Trophoblast cell (in vitro differentiated cells and primary cell): ENCODE measurements at regions not wholly inside any gene's neighbourhood (a gene's known extent, or its start where the extent isn't known, plus 50 kb on each side); places are given as distances from the start of the nearest gene placed in this dataset.

ENCODE experiments used
- DNase-seq, 2 donors: peaks; one replicate each; pipeline ENCODE4 v3.0.0-alpha.2; 2016
- H2AFZ ChIP-seq: 2 replicates; pipeline ENCODE4 v1.6.1; 2013; ENCODE audit warnings: low read length, moderate library complexity, mild to moderate bottlenecking; ENCODE audit not compliant: insufficient read depth, poor library complexity
- H2AK5ac ChIP-seq: 2 replicates; pipeline ENCODE4 v1.6.1; 2013; ENCODE audit warnings: mild to moderate bottlenecking, low read length
- H2BK120ac ChIP-seq: 2 replicates; pipeline ENCODE4 v1.6.1; 2013; ENCODE audit warnings: low read length, mild to moderate bottlenecking, moderate library complexity; ENCODE audit not compliant: insufficient read depth, poor library complexity
- H2BK12ac ChIP-seq: 2 replicates; pipeline ENCODE4 v1.6.1; 2013; ENCODE audit warnings: mild to moderate bottlenecking, low read length, moderate library complexity
- H2BK5ac ChIP-seq: 2 replicates; pipeline ENCODE4 v1.6.1; 2013; ENCODE audit warnings: low read length, low read depth, moderate library complexity, mild to moderate bottlenecking; ENCODE audit not compliant: poor library complexity
- H3K14ac ChIP-seq: 2 replicates; pipeline ENCODE4 v1.6.1; 2013; ENCODE audit warnings: mild to moderate bottlenecking, low read length
- H3K18ac ChIP-seq: 2 replicates; pipeline ENCODE4 v1.6.1; 2013; ENCODE audit warnings: mild to moderate bottlenecking, low read length
- H3K23ac ChIP-seq: 2 replicates; pipeline ENCODE4 v1.6.1; 2013; ENCODE audit warnings: low read length
- H3K27ac ChIP-seq: 2 replicates; pipeline ENCODE4 v1.5.1; 2013; ENCODE audit warnings: low read depth, mild to moderate bottlenecking, inconsistent platforms, low read length, moderate library complexity
- H3K27me3 ChIP-seq: 2 replicates; pipeline ENCODE4 v1.6.1; 2013; ENCODE audit warnings: inconsistent platforms, mild to moderate bottlenecking, low read length, moderate library complexity; ENCODE audit not compliant: insufficient read depth
- H3K36me3 ChIP-seq, 2 experiments: 1 replicate in 1 of 2; 2 replicates in 1 of 2; pipeline ENCODE4 v1.6.1; 2013; ENCODE audit warnings: low read length in 2 of 2, mild to moderate bottlenecking in 2 of 2, moderate library complexity in 1 of 2; ENCODE audit not compliant: insufficient read depth in 2 of 2, control insufficient read depth in 1 of 2
- H3K4ac ChIP-seq: 2 replicates; pipeline ENCODE4 v1.6.1; 2013; ENCODE audit warnings: low read depth, mild to moderate bottlenecking, low read length, moderate library complexity
- H3K4me1 ChIP-seq, 2 experiments: 1 replicate in 1 of 2; 2 replicates in 1 of 2; pipeline ENCODE4 v1.6.1; 2013; ENCODE audit warnings: low read length in 2 of 2, mild to moderate bottlenecking in 2 of 2, moderate library complexity in 1 of 2; ENCODE audit not compliant: insufficient read depth in 2 of 2, control insufficient read depth in 1 of 2
- H3K4me2 ChIP-seq: 2 replicates; pipeline ENCODE4 v1.6.1; 2013; ENCODE audit warnings: inconsistent platforms, mild to moderate bottlenecking, low read length, moderate library complexity
- H3K4me3 ChIP-seq: 2 replicates; pipeline ENCODE4 v1.5.1; 2013; ENCODE audit warnings: mild to moderate bottlenecking, low read depth, low read length, inconsistent platforms
- H3K79me1 ChIP-seq: one replicate; pipeline ENCODE4 v1.6.1; 2013; ENCODE audit warnings: low read length
- H3K79me2 ChIP-seq: 2 replicates; pipeline ENCODE4 v1.6.1; 2013; ENCODE audit warnings: low read length, mild to moderate bottlenecking; ENCODE audit not compliant: control insufficient read depth, insufficient read depth, poor library complexity
- H3K9ac ChIP-seq: 2 replicates; pipeline ENCODE4 v1.6.1; 2013; ENCODE audit warnings: mild to moderate bottlenecking, low read length
- H3K9me3 ChIP-seq: 2 replicates; pipeline ENCODE4 v1.6.1; 2013; ENCODE audit warnings: low read depth, mild to moderate bottlenecking, control low read depth, inconsistent platforms, low read length; ENCODE audit not compliant: insufficient read depth
- H4K12ac ChIP-seq: 2 replicates; pipeline ENCODE4 v1.6.1; 2013; ENCODE audit warnings: low read depth, mild to moderate bottlenecking, low read length, moderate library complexity
- H4K8ac ChIP-seq: 2 replicates; pipeline ENCODE4 v1.6.1; 2013; ENCODE audit warnings: low read depth, mild to moderate bottlenecking, low read length, moderate library complexity
- H4K91ac ChIP-seq: one replicate; pipeline ENCODE4 v1.6.1; 2013; ENCODE audit warnings: low read depth, mild to moderate bottlenecking, low read length, moderate library complexity
- WGBS: extraction: QIAGEN DNeasy Blood & Tissue Kit; methylation state at CpG from one replicate; pipeline ENCODE4 v1.1.7; 2013; ENCODE audit warnings: missing lambda C conversion rate; ENCODE audit not compliant: insufficient read length, insufficient coverage; ENCODE audit errors: extremely low coverage; 5-methylcytosine and 5-hydroxymethylcytosine counted together

DNA sequence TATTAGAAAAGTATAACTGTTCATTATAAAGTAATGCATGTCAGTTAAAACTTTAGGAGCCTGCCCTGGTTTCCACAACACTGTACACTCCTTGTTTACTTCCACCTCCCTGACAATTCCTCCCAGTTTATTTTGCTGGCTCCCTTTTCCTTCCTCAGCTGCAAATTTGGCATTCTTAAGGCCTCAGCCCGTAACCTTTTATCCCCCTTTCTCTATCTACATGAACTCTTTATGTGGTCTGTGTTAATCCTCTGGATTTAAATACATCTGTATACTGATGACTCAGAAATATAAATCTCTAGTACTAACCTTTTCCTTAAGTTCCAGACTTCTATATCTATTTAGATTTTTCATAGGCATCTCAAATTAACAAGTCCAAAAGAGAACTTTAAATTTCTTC is 143.6 kb downstream of the OTOL1 start:
- H3K4me3 ChIP-seq: no peak overlapping the region
- no peak overlapping the region for H4K12ac ChIP-seq
- no peak overlapping the region for H3K27ac ChIP-seq
- H3K79me1 ChIP-seq: no peaks in the 10 kb centered on the region
- H2BK120ac ChIP-seq: no peak overlapping the region
- no peak overlapping the region for H3K4ac ChIP-seq
- peaks cover 2% of the 10 kb centered on the region in 2 experiments for H3K4me1 ChIP-seq
- H2AFZ ChIP-seq: no peak overlapping the region
- no peak overlapping the region for H3K23ac ChIP-seq
- H3K9ac ChIP-seq: no peak overlapping the region
- H3K4me2 ChIP-seq: no peak overlapping the region
- no CpG with 5 or more reads among the region's 1 CpG for WGBS
- H3K18ac ChIP-seq: no peak overlapping the region
- H3K79me2 ChIP-seq: no peaks in the 10 kb centered on the region
- H2BK5ac ChIP-seq: no peak overlapping the region
- H3K27me3 ChIP-seq: no peaks in the 10 kb centered on the region
- no peak overlapping the region for H4K8ac ChIP-seq
- H3K9me3 ChIP-seq: no peaks in the 10 kb centered on the region
- DNase-seq: no peak
- H4K91ac ChIP-seq: no peak overlapping the region
- H3K14ac ChIP-seq: no peak overlapping the region
- H3K36me3 ChIP-seq: no peaks in the 10 kb centered on the region
- H2AK5ac ChIP-seq: no peak overlapping the region
- no peak overlapping the region for H2BK12ac ChIP-seq

DNA sequence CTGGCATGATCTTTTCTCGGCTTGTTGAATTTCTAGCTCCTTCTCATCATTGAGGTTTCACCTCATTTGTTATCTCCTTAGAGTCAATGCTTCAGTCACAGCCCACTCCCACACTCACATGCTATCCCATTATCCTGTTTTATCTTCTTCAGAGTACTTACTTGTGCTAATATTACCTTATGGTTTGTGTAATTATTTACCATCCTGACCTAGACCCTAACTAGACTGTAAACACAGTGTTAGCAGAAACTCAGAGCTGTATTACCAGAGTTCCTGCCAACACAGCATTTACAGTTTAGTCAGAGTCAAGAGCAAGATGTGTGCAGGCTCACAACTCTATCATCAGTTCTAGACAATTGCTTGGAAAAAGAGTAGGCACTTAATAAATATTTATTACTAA is 144.7 kb downstream of the OTOL1 start:
- Histone ChIP-seq H3K9ac (no peak overlapping the region), H4K8ac (no peak overlapping the region), H3K36me3 (no peaks in the 10 kb centered on the region), H3K27me3 (no peaks in the 10 kb centered on the region), H3K4me3 (no peak overlapping the region), H2AK5ac (no peak overlapping the region), H3K27ac (no peak overlapping the region), H3K4me2 (no peak overlapping the region), H3K9me3 (no peaks in the 10 kb centered on the region), H2BK12ac (no peak overlapping the region), H3K23ac (no peak overlapping the region), H3K14ac (no peak overlapping the region), H3K79me2 (no peaks in the 10 kb centered on the region), H4K12ac (no peak overlapping the region), H3K4me1 (peaks cover 2% of the 10 kb centered on the region in 2 experiments), H3K18ac (no peak overlapping the region), H2BK5ac (no peak overlapping the region), H4K91ac (no peak overlapping the region), H2AFZ (no peak overlapping the region), H3K79me1 (no peaks in the 10 kb centered on the region), H3K4ac (no peak overlapping the region), H2BK120ac (no peak overlapping the region)
- no peak for DNase-seq
- WGBS: no CpG with 5 or more reads among the region's 1 CpG

DNA sequence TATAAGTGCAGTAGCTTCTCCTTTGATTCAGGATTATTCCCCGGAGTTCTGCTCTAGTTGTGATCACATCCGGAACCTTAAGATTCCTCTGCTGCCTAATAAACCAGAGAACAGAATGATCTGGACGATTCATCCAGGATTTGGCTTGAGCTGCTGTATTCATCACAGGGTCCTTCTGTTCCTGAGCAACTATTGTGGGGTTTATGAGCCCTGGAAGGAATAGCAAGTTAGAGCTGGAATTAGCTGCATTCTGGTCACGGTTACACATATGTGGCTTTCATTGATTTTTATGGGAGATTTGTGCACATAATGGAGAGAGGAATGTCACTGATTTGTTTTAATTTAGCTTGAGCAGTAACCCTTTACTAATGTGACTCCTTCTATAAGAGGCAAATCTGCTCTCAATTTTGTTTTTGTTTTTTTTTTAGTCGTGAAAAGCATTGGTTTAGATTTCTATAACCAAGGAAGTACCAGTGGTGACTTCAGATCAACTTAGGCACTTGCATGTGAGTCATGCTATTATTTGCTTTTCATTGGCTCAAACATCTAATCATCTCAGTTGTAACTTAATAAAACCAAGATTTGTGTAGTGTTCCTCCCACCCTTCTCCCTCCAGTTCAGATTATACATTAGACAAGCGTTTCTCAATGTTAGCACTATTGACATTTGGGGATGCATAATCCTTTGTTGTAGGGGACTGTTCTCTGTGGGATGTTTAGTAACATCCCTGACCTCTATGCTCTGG is 148.5 kb downstream of the OTOL1 start:
- H2BK120ac ChIP-seq: no peak overlapping the region
- no peaks in the 10 kb centered on the region for H3K79me1 ChIP-seq
- no peak overlapping the region for H3K23ac ChIP-seq
- no CpG with 5 or more reads among the region's 6 CpGs for WGBS
- no peaks in the 10 kb centered on the region for H3K9me3 ChIP-seq
- H2BK12ac ChIP-seq: no peak overlapping the region
- H3K4me3 ChIP-seq: no peak overlapping the region
- peaks cover 0 to 1% of the 10 kb centered on the region in 2 experiments for H3K4me1 ChIP-seq
- H2BK5ac ChIP-seq: no peak overlapping the region
- H2AFZ ChIP-seq: no peak overlapping the region
- H3K36me3 ChIP-seq: no peaks in the 10 kb centered on the region
- H3K27me3 ChIP-seq: no peaks in the 10 kb centered on the region
- no peak overlapping the region for H3K4me2 ChIP-seq
- no peak overlapping the region for H3K14ac ChIP-seq
- no peak overlapping the region for H3K9ac ChIP-seq
- no peak overlapping the region for H4K12ac ChIP-seq
- H2AK5ac ChIP-seq: no peak overlapping the region
- H3K18ac ChIP-seq: no peak overlapping the region
- no peak overlapping the region for H4K91ac ChIP-seq
- no peak for DNase-seq
- H3K27ac ChIP-seq: no peak overlapping the region
- H4K8ac ChIP-seq: no peak overlapping the region
- H3K79me2 ChIP-seq: no peaks in the 10 kb centered on the region
- no peak overlapping the region for H3K4ac ChIP-seq

DNA sequence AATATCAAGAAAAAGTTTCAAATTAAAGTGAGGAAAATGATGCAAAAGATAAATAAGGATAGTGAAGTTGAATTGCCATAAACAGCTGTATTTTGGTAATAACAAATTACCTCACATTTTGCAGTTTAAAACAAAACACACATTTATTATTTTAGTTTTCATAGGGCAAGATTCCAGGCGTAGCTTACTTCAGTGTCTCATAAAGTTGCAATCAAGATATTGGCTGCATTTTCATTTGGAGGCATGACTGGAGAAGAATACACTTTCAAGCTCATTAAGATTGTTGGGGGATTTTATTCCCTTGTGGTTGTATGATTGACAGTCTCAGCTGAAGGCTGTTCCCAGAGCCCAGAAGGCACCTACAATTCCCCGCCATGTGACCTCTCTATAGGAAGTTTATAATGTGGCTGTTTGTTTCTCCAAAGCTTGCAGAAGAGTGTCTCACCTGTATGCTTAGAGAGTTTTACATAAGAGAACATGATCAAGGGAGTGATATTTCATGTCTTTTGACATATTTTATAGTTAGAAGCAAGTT is 151.4 kb downstream of the OTOL1 start:
- H3K27ac ChIP-seq: no peak overlapping the region
- H4K12ac ChIP-seq: no peak overlapping the region
- no peak overlapping the region for H2BK120ac ChIP-seq
- no peaks in the 10 kb centered on the region for H3K9me3 ChIP-seq
- no peak overlapping the region for H3K9ac ChIP-seq
- no peak overlapping the region for H2BK12ac ChIP-seq
- no peak for DNase-seq
- no peaks in the 10 kb centered on the region for H3K36me3 ChIP-seq
- WGBS: no CpG with 5 or more reads among the region's 2 CpGs
- no peak overlapping the region for H3K18ac ChIP-seq
- no peak overlapping the region for H3K4me2 ChIP-seq
- H2AK5ac ChIP-seq: no peak overlapping the region
- peaks cover 0 to 1% of the 10 kb centered on the region in 2 experiments for H3K4me1 ChIP-seq
- no peaks in the 10 kb centered on the region for H3K79me2 ChIP-seq
- H3K23ac ChIP-seq: no peak overlapping the region
- no peak overlapping the region for H4K8ac ChIP-seq
- no peak overlapping the region for H2AFZ ChIP-seq
- H4K91ac ChIP-seq: no peak overlapping the region
- no peak overlapping the region for H3K4me3 ChIP-seq
- no peaks in the 10 kb centered on the region for H3K27me3 ChIP-seq
- H3K14ac ChIP-seq: no peak overlapping the region
- no peak overlapping the region for H3K4ac ChIP-seq
- H3K79me1 ChIP-seq: no peaks in the 10 kb centered on the region
- no peak overlapping the region for H2BK5ac ChIP-seq
